ENCODE measurements at regions not wholly inside any gene's neighbourhood (a gene's known extent, or its start where the extent isn't known, plus 50 kb on each side); places are given as distances from the start of the nearest gene placed in this dataset.

- no peak for TF ChIP-seq CTCF (conservative IDR thresholded peaks at IDR 0.05; ENCODE audit: low read depth, low read length)
- DNase-seq (ENCODE audit: low read depth): peak; percentile 14
- no peak overlapping the region for H3K4me3 ChIP-seq (ENCODE audit: low read depth, low read length)
These were observed 656.2 kb upstream of the PTPRD start for GRCh38 chr9:11269036-11269435.

DNA sequence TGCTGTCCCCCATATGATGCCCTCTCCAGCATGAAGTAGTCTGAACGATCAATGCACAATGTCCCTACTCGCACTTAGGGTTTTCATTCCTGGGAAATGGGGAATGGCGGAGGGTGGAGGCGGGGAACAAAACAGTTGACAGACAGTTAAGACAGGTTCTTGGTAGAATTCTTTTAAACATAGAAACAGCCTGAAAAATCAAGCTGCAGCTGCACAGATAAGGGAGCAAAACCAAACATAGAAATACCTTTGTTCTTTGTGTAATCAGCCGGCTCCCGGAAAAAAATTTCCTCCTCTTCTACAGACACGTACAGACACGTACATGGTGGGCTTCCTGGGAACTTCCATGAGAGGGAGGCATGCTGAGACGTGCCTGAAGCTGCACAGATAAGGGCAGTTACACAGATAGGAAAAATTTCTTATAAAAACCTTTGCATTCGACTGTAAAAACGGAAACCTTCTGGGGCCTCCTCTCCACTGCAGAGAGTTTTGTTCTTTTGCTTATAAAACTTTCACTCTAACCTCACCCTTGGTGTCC lies 662.4 kb upstream of the PTPRD start:
- DNase-seq (ENCODE audit: low read depth): no peak
- TF ChIP-seq CTCF (conservative IDR thresholded peaks at IDR 0.05; ENCODE audit: low read depth, low read length): no peak
- no peak overlapping the region for H3K4me3 ChIP-seq (ENCODE audit: low read depth, low read length)

DNA sequence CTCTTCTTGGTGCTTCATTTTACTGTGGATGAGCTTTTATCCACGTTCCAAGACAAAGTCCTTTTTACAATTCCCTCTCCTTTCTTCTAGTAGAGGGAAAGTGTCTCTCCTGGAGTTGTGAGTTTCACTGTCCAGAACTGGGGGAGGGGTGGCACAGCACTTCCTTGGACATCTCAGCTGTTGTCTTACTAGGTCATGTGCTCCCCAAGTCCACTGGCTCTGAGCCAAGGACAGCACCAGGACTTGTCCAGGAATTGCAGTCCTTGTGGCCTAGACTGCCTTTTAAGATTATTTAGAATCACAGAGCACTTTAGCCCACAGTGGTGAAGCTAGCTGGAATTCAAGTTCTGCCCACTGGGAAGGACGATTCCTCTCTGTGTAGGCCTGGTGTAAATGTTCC lies 700.2 kb upstream of the PTPRD start:
- TF ChIP-seq CTCF (conservative IDR thresholded peaks at IDR 0.05; ENCODE audit: low read depth, low read length): no peak
- peak; percentile 71 for DNase-seq (ENCODE audit: low read depth)
- H3K4me3 ChIP-seq (ENCODE audit: low read depth, low read length): no peak overlapping the region

- no peak overlapping the region for H3K4me3 ChIP-seq (ENCODE audit: low read depth, low read length)
- TF ChIP-seq CTCF (conservative IDR thresholded peaks at IDR 0.05; ENCODE audit: low read depth, low read length): no peak
- no peak for DNase-seq (ENCODE audit: low read depth)
These were observed 706.1 kb upstream of the PTPRD start for GRCh38 chr9:11318946-11319345.

DNA sequence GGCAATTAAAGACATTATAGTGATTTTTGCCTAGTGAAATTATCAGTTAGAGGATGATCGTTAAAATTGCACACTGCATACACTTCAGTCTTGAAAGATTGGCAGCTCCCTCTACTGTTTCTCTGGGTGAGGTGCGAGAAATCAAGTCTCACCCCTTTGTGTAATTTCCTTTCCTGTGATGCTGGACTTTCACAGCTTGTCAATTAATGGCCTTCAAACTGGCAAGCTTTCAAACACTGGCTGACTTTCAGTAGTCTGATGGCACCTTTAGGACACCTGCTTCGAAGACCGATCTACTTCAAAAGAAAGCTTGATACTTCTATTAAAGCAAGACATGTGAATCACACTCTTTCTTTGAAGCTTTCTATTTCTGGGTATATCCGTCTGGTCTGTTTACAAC lies 706.7 kb upstream of the PTPRD start:
- peak; percentile 79 for TF ChIP-seq CTCF (conservative IDR thresholded peaks at IDR 0.05; ENCODE audit: low read depth, low read length)
- peak; percentile 61 for DNase-seq (ENCODE audit: low read depth)

DNA sequence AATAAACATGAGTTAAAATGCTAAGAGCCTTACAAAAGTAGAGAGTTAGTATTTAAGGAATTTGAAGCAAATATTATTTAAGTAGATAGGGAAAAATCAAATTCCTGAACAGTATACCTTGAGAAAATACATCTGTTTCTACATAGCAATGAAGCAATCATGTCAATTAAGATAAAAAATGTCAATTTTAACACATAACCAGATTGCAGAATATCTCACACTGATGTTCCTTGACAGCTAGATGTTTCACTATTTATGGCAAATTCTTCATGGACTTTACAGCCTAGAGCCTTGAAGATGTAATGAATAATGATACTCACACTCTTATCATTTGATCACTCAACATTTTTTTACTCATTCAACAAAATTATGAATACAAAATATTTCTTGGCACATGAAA lies 708.2 kb upstream of the PTPRD start:
- no peak for DNase-seq (ENCODE audit: low read depth)
- no peak overlapping the region for H3K4me3 ChIP-seq (ENCODE audit: low read depth, low read length)
- no peak for TF ChIP-seq CTCF (conservative IDR thresholded peaks at IDR 0.05; ENCODE audit: low read depth, low read length)

More for the DNA sequence above, 706.7 kb upstream of the PTPRD start:
- no peak overlapping the region for H3K4me3 ChIP-seq (ENCODE audit: low read depth, low read length)

DNA sequence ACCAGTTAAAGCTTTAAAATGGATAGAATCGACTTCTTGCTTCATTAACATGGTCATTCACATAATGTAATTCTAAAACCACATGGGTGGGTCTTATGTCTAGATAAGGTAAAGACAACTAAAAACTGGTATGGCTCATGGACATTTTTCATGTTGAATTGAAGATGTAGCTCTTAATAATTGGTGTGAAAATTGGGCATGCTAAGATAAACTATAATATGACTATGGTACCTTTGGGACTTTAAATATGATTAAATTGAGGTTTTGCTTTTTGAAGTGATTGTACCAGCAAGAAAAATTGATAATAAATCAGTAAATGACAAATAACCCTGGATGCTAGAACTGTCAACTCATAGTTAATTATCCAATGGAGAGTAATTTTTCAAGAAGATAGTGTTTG lies 710.7 kb upstream of the PTPRD start:
- no peak for TF ChIP-seq CTCF (conservative IDR thresholded peaks at IDR 0.05; ENCODE audit: low read depth, low read length)

More for the DNA sequence above, 710.7 kb upstream of the PTPRD start:
- DNase-seq (ENCODE audit: low read depth): no peak
- no peak overlapping the region for H3K4me3 ChIP-seq (ENCODE audit: low read depth, low read length)
